PC-9 (cell line): ENCODE measurements at regions not wholly inside any gene's neighbourhood (a gene's known extent, or its start where the extent isn't known, plus 50 kb on each side); places are given as distances from the start of the nearest gene placed in this dataset.

Experiments
- BruUV-seq: library from RNA; stranded (reverse); fragments of 400-500 nt; replicated peaks from 2 replicates; lab custom pipeline; 2021; lab: Mats Ljungman, UMichigan
- CTCF ChIA-PET: fragments of 300-600 bp; sonication (Branson Sonifier 250); formaldehyde crosslinking; loops from one replicate; lab custom pipeline; 2022; ENCODE audit warnings: antibody characterized with exemption; lab: Charles Lee
- POLR2A ChIA-PET: fragments of 300-600 bp; sonication (Branson Sonifier 250); formaldehyde crosslinking; loops from one replicate; lab custom pipeline; 2022; ENCODE audit warnings: antibody characterized with exemption; ENCODE audit not compliant: unreplicated experiment; lab: Charles Lee
- DNase-seq, 2 experiments: peaks; one replicate each; pipeline versions ENCODE4 v3.0.0 to v3.0.0-alpha.2; 2015 to 2022; ENCODE audit warnings: mixed read lengths in 1 of 2
- H2AFZ ChIP-seq: fragments of 200-600 bp; sonication (generic); 2 replicates; pipeline ENCODE4 v1.8.1; 2017; ENCODE audit warnings: antibody characterized with exemption
- H3F3A ChIP-seq: fragments of 200-600 bp; sonication (generic); 2 replicates; pipeline ENCODE4 v1.8.1; 2017; ENCODE audit warnings: antibody characterized with exemption, mild to moderate bottlenecking, low read depth; ENCODE audit not compliant: insufficient read depth
- H3K27ac ChIP-seq: fragments of 200-600 bp; sonication (generic); 2 replicates; pipeline ENCODE4 v1.6.1; 2016; ENCODE audit warnings: mixed run types
- H3K27me3 ChIP-seq: fragments of 200-600 bp; sonication (generic); 2 replicates; pipeline ENCODE4 v1.6.1; 2016; ENCODE audit warnings: low read depth, mixed run types; ENCODE audit not compliant: insufficient read depth
- H3K36me3 ChIP-seq: fragments of 200-600 bp; sonication (generic); 2 replicates; pipeline ENCODE4 v1.6.1; 2016; ENCODE audit warnings: low read depth, mixed run types
- H3K4me1 ChIP-seq: fragments of 200-600 bp; sonication (generic); replicated peaks from 2 replicates; pipeline ENCODE4 v1.6.1; 2016; ENCODE audit warnings: mixed run types; ENCODE audit not compliant: insufficient read depth
- H3K4me2 ChIP-seq: fragments of 200-600 bp; sonication (generic); 2 replicates; pipeline ENCODE4 v1.6.1; 2017; ENCODE audit warnings: mixed run types
- H3K4me3 ChIP-seq: fragments of 200-600 bp; sonication (generic); 2 replicates; pipeline ENCODE4 v1.6.1; 2016; ENCODE audit warnings: mixed run types
- H3K79me2 ChIP-seq: fragments of 200-600 bp; sonication (generic); 2 replicates; pipeline ENCODE4 v1.6.1; 2017; ENCODE audit warnings: low read depth, mixed run types
- H3K9me2 ChIP-seq: fragments of 200-600 bp; sonication (generic); 2 replicates; pipeline ENCODE4 v1.8.1; 2017; ENCODE audit warnings: mild to moderate bottlenecking; ENCODE audit not compliant: insufficient read depth
- H3K9me3 ChIP-seq: fragments of 200-600 bp; sonication (generic); 2 replicates; pipeline ENCODE4 v1.8.1; 2016; ENCODE audit warnings: low read depth; ENCODE audit not compliant: insufficient read depth
- H4K20me1 ChIP-seq: fragments of 200-600 bp; sonication (generic); 2 replicates; pipeline ENCODE4 v1.8.1; 2017; ENCODE audit not compliant: insufficient read depth
- EZH2 ChIP-seq: fragments of 200-600 bp; sonication (generic); IDR thresholded peaks from 2 replicates; pipeline ENCODE4 v1.8.0; 2017; ENCODE audit warnings: antibody characterized with exemption, low read depth
- intact Hi-C: fragments of 100-400 bp; cut with micrococcal nuclease; formaldehyde crosslinking; loops from one replicate; pipeline ENCODE4 v1.10.0; 2022; ENCODE audit not compliant: unreplicated experiment
- TF ChIP-seq, protein P1 (sequence below): fragments of 200-600 bp; sonication (generic); conservative IDR thresholded peaks from 2 replicates; pipeline ENCODE4 v1.6.1; 2017; ENCODE audit warnings: mixed run types, antibody characterized with exemption, mild to moderate bottlenecking, moderate library complexity

DNA sequence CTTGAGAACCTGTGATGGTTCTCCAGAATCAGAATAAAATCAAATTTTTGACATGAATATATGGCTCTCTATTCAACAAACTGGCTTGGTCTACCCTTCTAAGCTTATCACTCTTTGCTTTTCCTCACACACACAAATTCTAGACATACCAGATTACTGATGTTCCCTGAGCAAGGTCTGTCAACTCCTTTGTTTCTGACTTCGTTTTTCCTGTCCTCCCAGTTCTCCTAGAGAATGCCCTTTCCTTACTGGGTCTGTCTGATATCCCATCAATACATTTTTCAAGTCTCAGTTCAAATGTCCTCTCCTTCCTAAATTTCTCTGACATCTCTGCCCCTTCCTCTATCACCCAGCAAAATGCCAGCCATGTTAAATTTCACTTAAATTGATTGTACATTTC is 202.1 kb upstream of the IGFBP7 start:
- H3F3A ChIP-seq, result no peaks in the 10 kb centered on the region
- H3K9me3 ChIP-seq, result no peaks in the 10 kb centered on the region
- H3K27ac ChIP-seq, result no peak overlapping the region
- TF ChIP-seq, protein P1, sequence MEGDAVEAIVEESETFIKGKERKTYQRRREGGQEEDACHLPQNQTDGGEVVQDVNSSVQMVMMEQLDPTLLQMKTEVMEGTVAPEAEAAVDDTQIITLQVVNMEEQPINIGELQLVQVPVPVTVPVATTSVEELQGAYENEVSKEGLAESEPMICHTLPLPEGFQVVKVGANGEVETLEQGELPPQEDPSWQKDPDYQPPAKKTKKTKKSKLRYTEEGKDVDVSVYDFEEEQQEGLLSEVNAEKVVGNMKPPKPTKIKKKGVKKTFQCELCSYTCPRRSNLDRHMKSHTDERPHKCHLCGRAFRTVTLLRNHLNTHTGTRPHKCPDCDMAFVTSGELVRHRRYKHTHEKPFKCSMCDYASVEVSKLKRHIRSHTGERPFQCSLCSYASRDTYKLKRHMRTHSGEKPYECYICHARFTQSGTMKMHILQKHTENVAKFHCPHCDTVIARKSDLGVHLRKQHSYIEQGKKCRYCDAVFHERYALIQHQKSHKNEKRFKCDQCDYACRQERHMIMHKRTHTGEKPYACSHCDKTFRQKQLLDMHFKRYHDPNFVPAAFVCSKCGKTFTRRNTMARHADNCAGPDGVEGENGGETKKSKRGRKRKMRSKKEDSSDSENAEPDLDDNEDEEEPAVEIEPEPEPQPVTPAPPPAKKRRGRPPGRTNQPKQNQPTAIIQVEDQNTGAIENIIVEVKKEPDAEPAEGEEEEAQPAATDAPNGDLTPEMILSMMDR, result no peak
- TF ChIP-seq EZH2, result no peak
- CTCF ChIA-PET, result no interaction called here
- H3K4me1 ChIP-seq, result no peaks in the 10 kb centered on the region
- H3K9me2 ChIP-seq, result no peaks in the 10 kb centered on the region
- no TSS peak for BruUV-seq
- POLR2A ChIA-PET, result no interaction called here
- H2AFZ ChIP-seq, result no peak overlapping the region
- H3K27me3 ChIP-seq, result no peaks in the 10 kb centered on the region
- no peak for DNase-seq
- H4K20me1 ChIP-seq, result no peaks in the 10 kb centered on the region
- H3K79me2 ChIP-seq, result no peaks in the 10 kb centered on the region
- no peak overlapping the region for H3K4me3 ChIP-seq
- H3K4me2 ChIP-seq, result no peak overlapping the region
- intact Hi-C loops, result no loop called here
- no peaks in the 10 kb centered on the region for H3K36me3 ChIP-seq

DNA sequence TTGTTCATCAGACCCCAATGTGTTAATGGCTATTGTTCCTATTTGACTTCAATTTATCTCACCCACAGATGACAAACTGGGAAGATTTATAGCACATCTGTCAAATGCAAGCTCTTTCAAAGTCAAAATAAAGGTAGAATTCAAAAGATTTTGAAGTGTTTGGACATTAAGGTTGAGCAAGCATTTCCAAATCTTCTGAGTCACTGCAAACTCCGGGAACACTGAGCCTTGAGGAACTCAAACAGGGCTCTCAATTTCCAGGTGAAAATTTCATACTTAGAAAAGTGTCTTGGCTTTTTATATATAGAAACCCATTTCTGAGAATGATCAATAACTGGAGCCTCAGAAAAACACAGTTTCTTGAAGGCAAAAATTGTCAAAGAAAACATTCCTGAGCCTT is 199.5 kb upstream of the IGFBP7 start:
- TF ChIP-seq, protein P1, result no peak
- TF ChIP-seq EZH2, result no peak
- Histone ChIP-seq H3K4me1 (no peaks in the 10 kb centered on the region), H3K27ac (no peak overlapping the region), H3K4me2 (no peak overlapping the region), H3K4me3 (no peak overlapping the region), H3K27me3 (no peaks in the 10 kb centered on the region), H3K9me2 (no peaks in the 10 kb centered on the region), H2AFZ (no peak overlapping the region), H3K36me3 (no peaks in the 10 kb centered on the region), H4K20me1 (no peaks in the 10 kb centered on the region), H3F3A (no peaks in the 10 kb centered on the region), H3K79me2 (no peaks in the 10 kb centered on the region), H3K9me3 (no peaks in the 10 kb centered on the region)
- DNase-seq, result no peak
- intact Hi-C loops, result loop anchor here (10.0 kb wide), 1 partner anchor 95 kb away; no protein-coding TSS in a partner anchor
- no TSS peak for BruUV-seq
- POLR2A ChIA-PET, result no interaction called here
- CTCF ChIA-PET, result no interaction called here

DNA sequence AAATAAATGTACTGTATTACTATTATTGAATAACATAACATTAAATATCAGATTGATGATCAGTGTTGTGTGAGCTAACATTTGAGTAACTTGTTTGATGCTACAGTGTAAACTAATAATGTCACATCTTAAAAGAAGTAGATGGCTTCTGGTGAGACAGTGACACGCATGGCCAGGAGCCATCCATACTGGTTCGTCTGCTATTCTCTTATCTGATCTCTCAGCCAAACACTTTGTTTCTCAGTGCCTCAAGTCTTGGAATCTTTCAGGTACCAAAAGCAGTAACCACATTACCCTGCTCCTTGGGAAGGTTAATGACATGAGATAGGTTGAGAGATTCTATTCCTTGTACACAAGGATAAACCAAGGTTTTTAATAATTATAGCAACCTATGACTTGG is 198.1 kb upstream of the IGFBP7 start:
- Histone ChIP-seq H3K4me1 (no peaks in the 10 kb centered on the region), H3K4me3 (no peak overlapping the region), H3F3A (no peaks in the 10 kb centered on the region), H2AFZ (no peak overlapping the region), H3K79me2 (no peaks in the 10 kb centered on the region), H3K36me3 (no peaks in the 10 kb centered on the region), H3K4me2 (no peak overlapping the region), H3K9me2 (no peaks in the 10 kb centered on the region), H3K9me3 (no peaks in the 10 kb centered on the region), H3K27me3 (no peaks in the 10 kb centered on the region), H3K27ac (no peak overlapping the region), H4K20me1 (no peaks in the 10 kb centered on the region)
- ChIA-PET CTCF (no interaction called here), POLR2A (no interaction called here)
- no peak for DNase-seq
- intact Hi-C loops, result loop anchor here (10.0 kb wide), 1 partner anchor 96 kb away; no protein-coding TSS in a partner anchor
- no TSS peak for BruUV-seq
- no peak for TF ChIP-seq EZH2
- TF ChIP-seq, protein P1, result no peak
